CD1c-positive myeloid dendritic cell (primary cell): ENCODE measurements at regions not wholly inside any gene's neighbourhood (a gene's known extent, or its start where the extent isn't known, plus 50 kb on each side); places are given as distances from the start of the nearest gene placed in this dataset.
"Not testable (repeated sequence)": the region's sequence is repeated elsewhere in the genome, so short reads cannot be mapped to it uniquely, and the experiment has no call there.

Source experiments
- DNase-seq: peaks from one replicate; pipeline ENCODE4 v3.0.0-alpha.2; 2016; ENCODE audit errors: extremely low spot score

DNA sequence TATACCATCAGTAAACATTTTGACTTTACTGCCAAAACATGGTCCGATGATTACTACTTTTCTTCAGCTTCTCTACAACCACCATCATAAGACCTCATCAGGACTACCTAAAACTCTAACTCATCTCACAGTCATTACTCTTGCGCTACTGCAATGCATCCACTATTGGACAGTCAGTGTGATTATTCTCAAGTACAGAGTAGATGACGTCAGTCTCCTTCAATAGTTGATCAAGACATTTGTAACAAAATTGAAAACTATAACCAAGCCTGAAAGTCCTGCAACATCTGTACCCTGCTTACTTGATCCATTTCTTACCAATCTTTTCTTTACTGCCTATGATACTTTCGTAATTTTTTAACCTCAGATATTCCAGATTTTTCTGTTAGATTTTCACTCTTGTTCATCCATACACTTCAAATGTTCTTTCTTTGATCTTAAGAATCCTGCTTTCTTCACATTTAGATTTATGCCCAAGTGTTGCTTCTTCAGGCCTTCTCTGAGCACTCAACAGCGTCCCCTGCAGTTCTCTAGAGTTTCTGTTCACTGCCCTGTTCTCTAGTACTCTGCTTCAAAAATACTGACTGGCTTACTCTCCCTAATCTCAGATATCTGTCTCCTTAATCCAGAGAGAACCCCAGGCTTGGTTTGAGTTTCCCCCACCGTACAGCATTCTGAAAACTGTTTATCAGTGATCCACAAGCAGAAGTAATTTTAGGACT is 1517.6 kb downstream of the STIM2 start:
- no peak for DNase-seq

DNA sequence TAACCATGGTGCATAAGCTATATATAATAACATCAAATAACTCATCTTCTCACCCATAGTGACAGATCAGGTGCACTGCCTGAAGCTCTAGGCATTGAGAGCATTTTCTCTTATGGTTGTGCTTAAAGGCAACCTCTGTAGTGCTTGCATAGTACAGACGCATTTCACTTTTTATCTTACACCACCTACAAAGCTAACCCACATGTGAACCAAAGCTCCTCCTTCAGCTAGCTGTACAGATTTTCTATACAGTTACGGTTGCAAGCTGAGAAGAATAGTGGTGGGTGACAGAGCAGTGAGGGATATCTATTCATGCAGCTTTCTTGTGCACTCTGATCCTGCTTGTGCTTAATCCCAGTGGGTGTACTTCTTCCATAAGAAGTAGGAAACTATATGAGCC is 1525.2 kb downstream of the STIM2 start:
- no peak for DNase-seq

DNA sequence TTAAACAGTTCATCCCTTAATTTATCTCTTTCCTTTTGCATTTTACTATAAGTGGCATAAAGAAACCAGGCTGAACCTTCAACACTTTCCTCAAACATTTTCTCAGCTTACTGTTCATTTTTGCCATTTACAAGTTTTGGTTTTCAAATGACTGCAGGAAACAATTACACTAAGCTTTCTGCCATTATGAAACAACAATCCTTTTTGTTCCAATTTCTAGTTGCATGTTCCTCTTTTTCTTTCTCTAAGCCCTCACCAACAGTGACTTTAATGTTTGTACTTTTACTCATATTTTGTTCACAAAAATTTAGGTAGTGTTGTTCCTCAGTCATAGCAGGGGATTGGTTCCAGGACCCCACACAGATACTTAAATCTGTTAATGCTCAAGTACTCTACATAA is 1526.1 kb downstream of the STIM2 start:
- DNase-seq, result no peak

DNA sequence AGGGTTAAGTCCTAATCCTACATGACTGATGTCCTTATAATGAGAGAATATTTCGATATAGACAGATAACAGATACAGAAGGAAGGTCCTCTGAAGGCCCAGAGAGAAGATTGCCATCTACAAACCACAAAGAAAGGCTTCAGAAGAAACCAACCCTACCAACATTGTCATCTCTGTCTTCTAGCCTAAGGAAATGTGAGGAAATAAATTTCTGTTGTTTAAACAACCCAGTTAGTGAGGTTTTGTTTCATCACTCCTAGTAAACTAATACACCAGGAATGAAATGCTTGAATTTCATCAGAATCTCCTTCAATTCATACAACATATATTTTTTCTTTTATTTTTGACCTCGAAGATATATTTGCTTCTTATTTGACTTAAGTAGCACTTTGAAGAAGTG is 1527.8 kb downstream of the STIM2 start:
- DNase-seq, result no peak

DNA sequence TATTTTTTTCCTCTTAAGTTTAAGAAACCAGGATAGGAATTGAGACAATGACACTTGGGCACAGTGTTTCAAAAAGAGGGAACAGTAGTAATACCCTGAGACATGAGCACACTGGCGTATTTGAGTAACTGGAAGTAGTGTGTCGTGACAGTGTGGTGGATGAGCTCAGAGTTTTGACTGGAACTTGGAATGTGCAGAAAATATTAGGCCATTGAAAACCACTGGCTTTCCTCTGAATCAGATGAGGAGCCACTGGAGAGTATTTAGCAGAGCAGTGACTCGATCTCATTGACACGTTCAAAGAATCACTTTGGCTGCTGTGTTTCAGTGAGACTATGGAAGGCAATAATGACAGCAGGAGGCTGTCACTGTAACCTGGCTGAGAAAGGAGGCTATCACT is 1531.2 kb downstream of the STIM2 start:
- no peak for DNase-seq

DNA sequence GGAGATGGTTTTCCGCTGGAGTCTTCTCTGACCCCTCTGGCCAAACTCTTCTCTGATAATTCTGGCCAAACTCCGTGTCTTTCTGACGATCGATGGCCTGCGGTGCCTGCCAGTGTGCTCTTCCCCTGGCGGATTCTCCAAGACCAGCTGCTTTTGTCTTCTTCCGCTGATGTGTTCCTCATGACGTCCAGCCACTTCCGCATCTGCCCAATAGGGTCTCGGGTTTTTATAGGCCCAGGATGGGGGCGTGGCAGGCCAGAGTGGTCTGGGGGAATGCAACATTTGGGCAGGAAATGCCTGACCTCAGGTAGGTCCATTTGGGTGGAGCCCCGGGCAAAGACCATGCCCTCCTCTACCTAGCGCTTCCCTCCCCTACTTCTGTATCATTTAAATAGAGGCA is 1542.1 kb downstream of the STIM2 start:
- no peak for DNase-seq

DNA sequence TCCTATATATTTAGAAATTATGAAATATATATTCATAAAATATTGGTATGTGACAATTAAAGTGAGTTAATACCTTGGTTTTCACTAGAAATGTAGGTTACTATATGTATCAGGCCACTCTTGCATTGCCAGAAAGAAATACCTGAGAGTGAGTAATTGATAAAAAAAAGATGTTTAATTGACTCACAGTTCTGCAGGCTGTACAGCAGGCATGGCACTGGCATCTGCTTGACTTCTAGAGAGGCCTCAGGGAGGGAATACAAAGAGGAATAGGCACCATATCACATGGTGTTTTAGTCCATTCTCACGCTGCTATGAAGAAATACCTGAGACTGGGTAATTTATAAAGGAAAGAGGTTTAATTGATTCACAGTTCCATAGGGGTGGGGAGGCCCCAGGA is 1560.6 kb downstream of the STIM2 start:
- DNase-seq, result no peak

DNA sequence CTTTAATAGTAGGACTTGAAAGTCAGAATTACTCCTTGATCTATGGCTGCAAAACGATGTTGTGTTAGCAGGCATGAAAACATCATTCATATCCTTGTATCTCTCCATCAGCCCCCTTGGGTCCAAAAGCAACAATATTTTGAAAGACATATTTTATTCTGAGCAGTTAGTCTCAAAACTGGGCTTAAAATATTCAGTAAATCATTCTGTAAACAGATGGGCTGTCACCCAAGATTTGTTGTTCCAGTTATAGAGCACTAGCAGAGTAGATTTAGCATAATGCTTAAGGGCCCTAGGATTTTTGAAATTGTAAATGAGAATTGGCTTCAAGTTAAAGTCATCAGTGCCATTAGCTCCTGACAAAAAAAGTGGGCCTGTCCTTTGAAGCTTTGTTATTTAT is 1565.6 kb downstream of the STIM2 start:
- no peak for DNase-seq

DNA sequence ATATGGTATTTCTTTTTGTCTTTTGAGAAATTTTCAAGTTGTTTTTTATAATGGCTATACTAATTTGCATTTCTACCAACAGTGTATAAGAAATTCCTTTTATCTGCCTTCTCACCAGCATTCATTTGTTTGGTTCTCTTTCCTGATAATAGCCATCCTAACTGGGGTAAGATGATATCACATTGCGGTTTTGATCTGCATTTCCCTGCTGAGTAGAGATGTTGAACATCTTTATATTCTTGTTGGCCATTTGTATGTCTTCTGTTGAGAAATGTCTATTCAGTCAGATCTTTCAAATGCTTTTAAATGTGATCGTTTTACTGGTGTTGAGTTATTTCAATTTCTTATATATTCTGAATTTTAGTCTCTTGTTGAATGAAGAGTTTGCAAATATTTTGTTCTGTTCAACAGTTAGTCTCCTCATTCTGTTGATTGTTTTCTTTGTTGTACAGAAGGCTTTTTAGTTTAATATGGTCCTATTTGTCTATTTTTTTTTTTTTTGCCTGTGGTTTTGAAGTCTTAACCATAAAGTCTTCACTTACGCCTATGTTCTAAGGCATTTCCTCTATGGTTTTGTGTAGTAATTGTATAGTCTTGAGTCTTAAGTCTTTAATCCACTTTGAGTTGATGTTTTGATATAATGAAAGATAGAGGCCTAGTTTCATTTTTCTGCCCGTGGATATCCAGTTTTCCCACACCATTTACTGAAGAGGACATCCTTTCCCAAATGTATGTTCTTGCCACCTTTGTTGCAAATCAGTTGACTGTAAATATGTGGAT is 1566.9 kb downstream of the STIM2 start:
- no peak for DNase-seq

DNA sequence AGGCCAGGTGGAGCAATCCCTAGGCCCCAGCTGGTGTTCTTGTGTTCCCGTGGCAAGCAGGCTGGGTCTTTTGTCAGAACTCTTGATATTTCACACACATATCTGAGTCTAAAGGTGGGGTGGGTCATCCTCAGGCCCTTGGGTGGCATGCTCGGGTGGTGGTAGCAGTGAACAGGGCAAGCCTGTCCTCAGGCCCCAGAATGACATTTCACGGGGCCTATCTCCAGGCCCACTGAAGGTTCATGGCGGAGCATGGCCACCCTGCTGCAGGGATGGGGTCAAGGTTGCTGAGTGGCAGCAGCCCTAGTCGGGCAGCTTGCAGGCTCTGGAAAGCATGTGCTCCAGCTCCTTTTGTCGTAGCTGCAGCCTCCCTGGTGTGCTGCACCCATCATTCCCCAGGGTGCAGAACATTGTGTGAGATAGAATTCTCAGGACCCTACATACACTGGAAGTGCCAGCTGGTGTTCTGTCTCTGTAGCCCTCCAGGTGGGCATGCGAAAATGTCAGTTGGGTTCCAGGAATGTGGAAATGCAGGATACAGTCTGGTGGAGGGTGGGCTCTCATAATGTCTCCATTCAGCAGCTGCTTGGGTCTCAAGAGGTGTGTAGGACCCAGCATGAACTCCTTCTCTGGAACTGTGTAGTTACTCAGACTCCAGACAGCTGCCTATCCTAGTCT is 1571.8 kb downstream of the STIM2 start:
- no peak for DNase-seq

DNA sequence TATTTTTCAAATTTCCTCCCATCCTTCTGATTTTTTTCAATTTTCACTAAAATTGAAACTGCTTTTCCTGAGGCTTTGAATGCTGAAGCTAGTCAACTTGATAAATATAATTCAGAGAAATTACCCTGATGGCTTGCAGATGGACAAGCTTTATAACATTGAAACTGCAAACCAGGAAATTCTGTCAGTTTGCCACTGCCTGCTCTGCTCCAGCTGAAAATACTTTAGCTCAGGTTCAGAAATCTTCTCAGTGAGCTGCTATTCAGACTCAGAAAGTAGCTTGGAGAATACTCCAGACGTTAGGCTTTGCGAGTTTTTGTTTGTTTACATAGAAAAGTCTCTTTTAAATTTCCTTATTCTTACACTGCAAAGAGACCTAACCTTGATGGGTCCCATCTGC is 1574.7 kb downstream of the STIM2 start:
- DNase-seq, result no peak

DNA sequence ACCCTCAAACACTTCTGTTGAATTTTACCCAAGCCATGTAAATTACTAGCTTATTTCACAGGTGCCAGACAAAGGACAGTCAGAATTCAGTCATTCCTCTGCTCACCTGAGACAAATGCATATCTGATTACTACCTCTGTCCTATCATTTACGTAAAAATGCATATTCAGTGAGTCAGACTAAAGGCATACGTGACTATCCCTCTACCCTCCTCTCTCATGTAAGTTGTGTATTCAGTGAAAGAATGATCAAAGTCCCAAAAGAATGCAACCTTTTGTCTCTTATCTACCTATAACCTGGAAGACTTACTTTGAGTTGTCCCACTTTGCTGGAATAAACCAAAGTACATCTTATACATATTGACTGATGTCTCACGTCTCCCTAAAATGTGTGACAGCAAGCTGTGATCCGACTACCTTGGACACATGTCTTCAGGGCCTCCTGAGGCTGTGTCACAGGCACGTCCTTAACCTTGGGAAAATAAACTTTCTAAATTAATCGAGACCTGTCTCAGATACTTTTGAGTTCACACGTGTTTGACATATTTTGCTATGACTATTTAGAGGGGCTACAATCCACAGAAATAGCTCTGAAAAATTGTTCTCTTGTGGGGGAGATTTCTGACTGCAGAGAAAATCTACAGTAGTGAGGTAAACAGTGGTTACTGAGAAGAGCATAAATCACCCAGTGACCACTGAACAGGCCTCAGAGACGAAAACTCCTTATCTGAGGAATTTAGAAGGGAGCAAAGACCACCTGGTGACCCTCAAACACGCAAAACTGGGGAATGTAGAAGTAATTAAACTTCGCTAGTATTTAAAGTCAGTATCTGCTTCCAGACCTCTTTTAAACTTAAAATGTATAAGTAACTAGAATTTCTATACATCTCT is 1575.8 kb downstream of the STIM2 start:
- DNase-seq, result no peak

DNA sequence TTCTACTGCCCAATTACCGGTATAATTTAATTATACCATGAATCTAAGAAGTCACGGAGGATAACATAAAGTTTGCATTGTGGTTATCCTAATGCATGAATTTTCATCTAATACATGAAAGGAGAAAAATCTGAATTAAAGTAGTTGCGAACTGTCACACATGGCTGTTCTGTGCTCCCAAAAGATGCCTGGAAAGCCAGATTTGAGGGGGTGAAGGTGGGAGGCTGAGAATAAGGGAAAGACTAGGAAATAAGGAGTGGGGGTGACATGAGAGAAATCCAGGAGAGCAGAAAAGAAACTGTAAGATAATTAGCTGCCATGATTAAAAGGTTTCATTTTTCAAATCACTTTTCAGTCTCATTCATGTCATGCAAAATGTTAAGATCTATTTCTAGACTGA is 1582.7 kb downstream of the STIM2 start:
- no peak for DNase-seq

DNA sequence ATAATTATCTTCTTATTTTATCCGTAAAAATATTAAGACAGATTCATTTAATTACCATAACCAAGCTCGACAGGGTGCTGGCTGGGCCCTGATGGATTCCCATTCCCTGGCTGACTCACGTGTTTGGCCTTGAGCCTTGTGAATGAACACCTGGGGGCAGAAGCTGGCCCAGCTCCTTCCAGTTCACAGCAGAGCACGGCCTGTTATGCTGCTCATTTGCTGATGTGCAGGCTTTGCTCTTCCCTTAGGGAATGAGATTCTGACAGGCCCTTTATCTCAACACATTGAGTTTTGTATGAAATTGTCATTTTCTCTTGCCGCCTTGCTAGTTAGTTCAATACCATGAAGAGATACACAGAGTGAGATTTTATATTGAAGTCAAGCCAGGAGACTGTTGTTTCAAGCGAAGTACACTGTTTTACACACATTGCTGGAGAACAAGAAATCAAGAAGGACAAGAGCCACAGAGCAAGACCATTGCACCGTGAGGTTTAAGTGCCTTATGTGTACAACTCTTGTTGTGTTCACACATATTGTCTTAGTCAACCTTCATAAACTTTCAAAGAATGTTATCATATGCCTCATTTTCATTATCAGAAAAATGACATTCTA is 1583.3 kb downstream of the STIM2 start:
- no peak for DNase-seq

DNA sequence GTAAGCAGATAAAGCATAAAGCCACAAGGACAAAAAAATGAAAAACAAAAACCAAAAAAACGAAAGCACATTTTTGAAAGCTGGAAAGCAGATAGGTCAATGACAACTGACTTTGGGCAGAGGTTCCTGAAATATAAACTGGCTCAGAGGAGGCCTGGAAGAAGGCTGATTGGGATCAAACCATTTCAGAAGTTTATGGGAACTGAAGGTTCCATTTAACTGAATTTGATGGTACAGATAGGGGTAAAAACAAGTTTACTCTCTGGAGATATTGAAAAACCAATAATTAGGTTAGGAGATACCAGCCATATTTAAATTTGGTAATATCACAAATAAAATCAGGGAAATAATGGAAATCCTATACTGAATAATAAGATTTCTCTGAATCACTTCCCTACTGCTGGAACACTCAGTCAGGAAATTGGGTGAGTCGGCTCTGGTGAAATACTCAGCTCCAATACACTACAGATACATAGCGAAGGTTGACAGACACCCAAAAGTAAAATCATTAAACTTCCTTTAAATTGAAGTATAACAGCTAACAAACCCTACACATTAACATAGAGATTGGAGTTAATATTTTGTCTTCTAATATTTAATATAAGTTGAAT is 1584.3 kb downstream of the STIM2 start:
- DNase-seq, result no peak

DNA sequence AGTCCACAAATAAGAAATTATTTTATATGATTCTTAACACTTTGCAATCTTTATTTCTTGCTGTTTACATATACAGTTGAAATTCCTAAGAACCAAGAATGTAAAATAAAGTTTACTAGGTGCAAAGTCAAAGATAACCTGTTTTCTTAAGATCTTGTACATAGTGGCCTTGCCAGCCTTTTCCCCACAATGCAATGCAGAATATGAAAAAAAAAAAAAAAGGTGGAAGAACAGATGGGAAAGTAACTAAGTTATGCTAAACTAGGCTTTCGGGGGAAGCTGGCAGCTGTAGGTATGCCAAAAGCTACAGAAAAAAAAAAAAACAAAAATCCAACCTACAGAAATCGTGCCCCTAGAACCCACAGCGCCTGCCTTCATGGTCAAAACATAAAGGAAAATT is 1588.4 kb downstream of the STIM2 start:
- DNase-seq, result no peak

DNA sequence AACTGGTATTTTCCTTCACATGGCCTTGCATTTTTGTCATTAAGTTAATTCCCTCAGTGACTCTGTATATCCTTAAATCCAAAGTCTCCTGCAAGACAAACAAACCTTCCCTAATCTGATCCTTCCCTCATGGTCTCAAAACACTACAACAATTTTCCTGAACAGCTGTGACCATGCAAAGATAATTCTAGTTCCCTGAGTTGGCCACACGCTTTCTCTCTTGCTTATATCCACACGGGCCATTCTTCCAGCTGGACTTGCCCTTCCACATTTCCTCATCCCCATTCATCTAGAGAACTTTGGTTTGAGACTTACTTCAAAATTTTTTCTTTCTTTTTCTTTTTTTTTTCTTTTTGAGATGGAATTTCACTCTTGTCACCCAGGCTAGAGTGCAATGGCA is 1590.7 kb downstream of the STIM2 start:
- DNase-seq, result no peak

DNA sequence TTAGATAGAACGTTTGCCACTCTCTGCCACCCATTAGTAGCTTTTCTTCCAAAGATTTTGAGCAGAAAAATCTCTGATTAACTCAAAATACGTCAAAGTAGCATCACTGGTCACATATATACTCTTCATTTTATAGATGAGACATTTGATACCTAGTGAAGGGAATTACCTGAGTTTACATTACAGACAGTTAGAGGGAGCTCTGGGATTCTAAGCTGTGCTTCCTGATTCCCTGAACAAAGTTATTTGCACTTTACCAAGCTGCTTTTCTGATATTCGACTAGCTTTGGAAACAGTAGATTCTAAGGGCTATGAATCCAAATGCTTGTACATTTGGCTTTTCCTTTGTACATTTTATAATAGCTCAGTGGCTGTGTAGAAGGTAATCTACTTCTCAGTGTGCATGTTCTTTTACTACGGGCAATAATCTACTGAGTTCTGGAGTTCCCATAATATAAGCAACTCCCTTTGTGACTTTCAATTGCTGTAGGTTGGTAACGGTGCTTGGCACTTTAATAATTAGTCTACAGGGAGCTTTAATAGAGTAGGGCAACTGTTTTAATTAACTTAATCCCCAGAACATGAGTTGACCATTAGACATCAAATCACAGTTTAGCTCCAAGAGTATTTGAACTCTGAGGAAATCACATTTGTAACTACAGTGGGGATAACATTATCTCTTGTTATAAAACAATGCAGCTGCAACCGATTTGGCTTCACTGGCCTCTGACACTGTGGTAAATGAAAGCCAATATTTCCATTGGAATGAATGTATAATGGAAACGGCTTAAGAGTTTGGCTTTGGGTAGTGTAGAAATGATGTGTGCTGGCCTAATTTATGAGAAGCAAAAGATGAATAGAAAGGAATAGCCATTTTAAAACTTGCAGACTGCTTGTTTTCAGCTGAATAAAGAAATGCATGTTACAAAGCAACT is 1602.4 kb downstream of the STIM2 start:
- no peak for DNase-seq

DNA sequence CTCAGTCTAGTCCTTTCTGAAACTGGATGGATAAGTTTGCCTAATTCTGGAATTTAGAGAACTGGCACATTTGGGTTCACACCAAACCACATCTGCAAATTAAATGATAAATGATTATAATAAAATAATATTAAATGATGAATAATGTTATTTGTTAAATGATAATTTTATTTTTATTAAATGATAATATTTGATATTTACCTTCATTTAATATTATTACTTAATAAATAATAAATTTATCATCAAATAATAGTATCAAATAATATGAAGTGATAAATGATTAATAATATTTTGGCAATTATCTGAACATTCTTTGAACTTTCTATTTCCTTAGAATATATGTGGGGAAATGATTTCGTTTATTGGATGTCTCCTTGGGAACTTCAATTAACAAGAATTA is 1604.2 kb downstream of the STIM2 start:
- no peak for DNase-seq

DNA sequence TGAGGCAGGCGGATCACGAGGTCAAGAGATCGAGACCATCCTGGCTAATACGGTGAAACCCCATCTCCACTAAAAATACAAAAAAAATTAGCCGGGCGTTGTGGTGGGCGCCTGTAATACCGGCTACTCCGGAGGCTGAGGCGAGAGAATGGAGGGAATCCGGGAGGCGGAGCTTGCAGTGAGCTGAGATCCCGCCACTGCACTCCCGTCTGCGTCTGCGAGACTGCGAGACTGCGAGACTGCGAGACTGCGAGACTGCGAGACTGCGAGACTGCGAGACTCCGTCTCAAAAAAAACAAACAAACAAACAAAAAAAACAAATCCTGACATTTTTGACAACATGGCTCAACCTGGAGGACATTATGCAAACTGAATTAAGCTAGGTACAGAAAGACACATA is 1606.2 kb downstream of the STIM2 start:
- not testable (repeated sequence) for DNase-seq
